Adrenal gland (tissue), 5 donors: ENCODE measurements at regions not wholly inside any gene's neighbourhood (a gene's known extent, or its start where the extent isn't known, plus 50 kb on each side); places are given as distances from the start of the nearest gene placed in this dataset.

Experiments
- CTCF ChIP-seq, 6 experiments: fragments of 450-650 bp in 4 of 6; fragments of 200-600 bp in 2 of 6; sonication (generic) in 1 of 6; IDR thresholded peaks; 1 replicate in 5 of 6; 2 replicates in 1 of 6; pipeline versions ENCODE4 v1.5.1 to v1.8.0; 2016 to 2021; ENCODE audit warnings: antibody characterized with exemption in 6 of 6, mild to moderate bottlenecking in 2 of 6, moderate library complexity in 1 of 6
- POLR2A ChIP-seq, 2 donors: fragments of 450-650 bp; IDR thresholded peaks; one replicate each; pipeline ENCODE4 v1.6.1; 2017; ENCODE audit warnings: antibody characterized with exemption in 2 of 2, mild to moderate bottlenecking in 2 of 2, moderate library complexity in 1 of 2
- donor health status: DM: no; HTN: no; CAD: no.

- TF ChIP-seq POLR2A (IDR thresholded peaks at IDR 0.05) (no peak), CTCF (IDR thresholded peaks at IDR 0.05) (no peak)
Observed at GRCh38 chr3:163601426-163601825, 1476.9 kb downstream of the SI start.
